ENCODE measurements at regions not wholly inside any gene's neighbourhood (a gene's known extent, or its start where the extent isn't known, plus 50 kb on each side); places are given as distances from the start of the nearest gene placed in this dataset.

- TF ChIP-seq CTCF (conservative IDR thresholded peaks at IDR 0.05 in 1 of 2, IDR thresholded peaks at IDR 0.05 in 1 of 2; ENCODE audit: low read depth in 1 of 2, low read length in 2 of 2) (no peak), EZH2 (IDR thresholded peaks at IDR 0.05; ENCODE audit: low read length, missing control alignments) (no peak)
Observed at GRCh38 chr1:61523229-61523628, 201.7 kb downstream of the TM2D1 start.
